HepG2 (cell line): ENCODE measurements at regions not wholly inside any gene's neighbourhood (a gene's known extent, or its start where the extent isn't known, plus 50 kb on each side); places are given as distances from the start of the nearest gene placed in this dataset.

Experiments
- ATF7 ChIP-seq, 2 experiments: fragments of 450-650 bp in 1 of 2; sonication (generic) in 1 of 2; formaldehyde crosslinking in 1 of 2; IDR thresholded peaks; 2 replicates each; pipeline versions ENCODE4 v1.4.0 to v1.6.1; 2016 to 2020; ENCODE audit warnings: antibody characterized with exemption in 1 of 2, mild to moderate bottlenecking in 1 of 2, missing genetic modification reagents in 1 of 2
- CERS6 ChIP-seq: sonication (generic); formaldehyde crosslinking; IDR thresholded peaks from 2 replicates; pipeline ENCODE4 v1.5.0; 2020; ENCODE audit warnings: missing genetic modification reagents
- ELF4 ChIP-seq: sonication (generic); formaldehyde crosslinking; IDR thresholded peaks from 2 replicates; pipeline ENCODE4 v1.5.0; 2020; ENCODE audit warnings: missing genetic modification reagents, mild to moderate bottlenecking, moderate library complexity, borderline replicate concordance
- ELK4 ChIP-seq: sonication (generic); formaldehyde crosslinking; IDR thresholded peaks from 2 replicates; pipeline ENCODE4 v1.9.0; 2021; ENCODE audit warnings: missing genetic modification reagents, borderline replicate concordance
- IRF9 ChIP-seq: sonication (generic); formaldehyde crosslinking; IDR thresholded peaks from 2 replicates; pipeline ENCODE4 v1.8.0; 2022; ENCODE audit warnings: missing genetic modification reagents, mild to moderate bottlenecking, borderline replicate concordance
- MEIS1 ChIP-seq: sonication (generic); formaldehyde crosslinking; IDR thresholded peaks from 2 replicates; pipeline ENCODE4 v1.9.0; 2021; ENCODE audit warnings: mild to moderate bottlenecking, missing genetic modification reagents, moderate library complexity, borderline replicate concordance
- NFRKB ChIP-seq: fragments of 450-650 bp; IDR thresholded peaks from 2 replicates; pipeline ENCODE4 v1.6.1; 2017
- ONECUT2 ChIP-seq: sonication (generic); formaldehyde crosslinking; IDR thresholded peaks from 2 replicates; pipeline ENCODE4 v1.4.0; 2020; ENCODE audit warnings: missing genetic modification reagents
- SRY ChIP-seq: sonication (generic); formaldehyde crosslinking; IDR thresholded peaks from 2 replicates; pipeline ENCODE4 v1.8.0; 2022; ENCODE audit warnings: mild to moderate bottlenecking, missing genetic modification reagents
- THRA ChIP-seq: sonication (generic); formaldehyde crosslinking; IDR thresholded peaks from 2 replicates; pipeline ENCODE4 v1.4.0; 2020; ENCODE audit warnings: missing genetic modification reagents, borderline replicate concordance
- YEATS4 ChIP-seq: sonication (generic); formaldehyde crosslinking; IDR thresholded peaks from 2 replicates; pipeline ENCODE4 v1.4.0; 2020; ENCODE audit warnings: missing genetic modification reagents, borderline replicate concordance
- ZNF138 ChIP-seq: sonication (generic); formaldehyde crosslinking; IDR thresholded peaks from 2 replicates; pipeline ENCODE4 v1.5.0; 2020; ENCODE audit warnings: mild to moderate bottlenecking, low read depth, missing genetic modification reagents
- ZNF281 ChIP-seq: sonication (generic); formaldehyde crosslinking; IDR thresholded peaks from 2 replicates; pipeline ENCODE4 v1.4.0; 2020; ENCODE audit warnings: missing genetic modification reagents, borderline replicate concordance
- ZNF335 ChIP-seq: sonication (generic); formaldehyde crosslinking; IDR thresholded peaks from 2 replicates; pipeline ENCODE4 v1.4.0; 2020; ENCODE audit warnings: missing genetic modification reagents
- ZNF337 ChIP-seq: sonication (generic); formaldehyde crosslinking; IDR thresholded peaks from 2 replicates; pipeline ENCODE4 v1.5.1; 2020; ENCODE audit warnings: missing genetic modification reagents, low read depth, mild to moderate bottlenecking, borderline replicate concordance
- ZNF557 ChIP-seq: sonication (generic); formaldehyde crosslinking; IDR thresholded peaks from 2 replicates; pipeline ENCODE4 v1.4.0; 2020; ENCODE audit warnings: missing genetic modification reagents
- ZNF580 ChIP-seq: IDR thresholded peaks from 2 replicates; pipeline ENCODE4 v1.6.1; 2016; ENCODE audit warnings: low read depth, borderline replicate concordance
- ZNF7 ChIP-seq: IDR thresholded peaks from 2 replicates; pipeline ENCODE4 v1.6.1; 2016; ENCODE audit warnings: missing biosample characterization, missing genetic modification reagents
- ZNF724P ChIP-seq: sonication (generic); formaldehyde crosslinking; IDR thresholded peaks from 2 replicates; pipeline ENCODE4 v1.8.0; 2022; ENCODE audit warnings: missing genetic modification reagents, borderline replicate concordance
- ZNF768 ChIP-seq: sonication (generic); formaldehyde crosslinking; IDR thresholded peaks from 2 replicates; pipeline ENCODE4 v1.4.0; 2020; ENCODE audit warnings: missing genetic modification reagents

GRCh38 chr6:26312501-26313397 lies 52.2 kb upstream of the BTN3A2 start (continued):
- no peak for TF ChIP-seq CERS6
- TF ChIP-seq ZNF337 = peak; percentile 63; the same call in 1 of the 2 replicates
- TF ChIP-seq ATF7 (IDR thresholded peaks at IDR 0.05) = no peak
- no peak for TF ChIP-seq ATF7 (CRISPR knock-in tag; IDR thresholded peaks at IDR 0.05)
- TF ChIP-seq IRF9 (CRISPR knock-in tag) = peak; percentile 13
- TF ChIP-seq ZNF580 (CRISPR knock-in tag) = peak; percentile 58
- TF ChIP-seq ONECUT2 (CRISPR knock-in tag) = peak; percentile 70; the same call in 1 of the 2 replicates
- TF ChIP-seq ZNF335 (CRISPR knock-in tag) = peak; percentile 64; the same call in 1 of the 2 replicates
- peak; percentile 52; the same call in 1 of the 2 replicates for TF ChIP-seq ZNF7 (CRISPR knock-in tag)
- TF ChIP-seq THRA (CRISPR knock-in tag) = peak; percentile 47
- peak; percentile 83; the same call in 1 of the 2 replicates for TF ChIP-seq SRY (CRISPR knock-in tag)
- 0 out of 2 replicates have a peak, but pooled peaks have one; percentile 57 for TF ChIP-seq ZNF557
- TF ChIP-seq ZNF768 (CRISPR knock-in tag) = peak; percentile 57; the same call in 1 of the 2 replicates
- peak; percentile 88; the same call in 1 of the 2 replicates for TF ChIP-seq MEIS1 (CRISPR knock-in tag)
- peak; percentile 62; the same call in 1 of the 2 replicates for TF ChIP-seq YEATS4 (CRISPR knock-in tag)
- no peak for TF ChIP-seq ZNF138 (CRISPR knock-in tag)
- TF ChIP-seq ELF4 = peak; percentile 80; the same call in 1 of the 2 replicates
- no peak for TF ChIP-seq NFRKB
- TF ChIP-seq ZNF281 (CRISPR knock-in tag) = no peak
- no peak for TF ChIP-seq ELK4 (CRISPR knock-in tag)
- no peak for TF ChIP-seq ZNF724P (CRISPR knock-in tag)
